Hematopoietic multipotent progenitor cell treated with erythropoietin and hydrocortisone succinate and interleukin-3 and kit ligand, for 8 days (in vitro differentiated cells): ENCODE measurements at regions not wholly inside any gene's neighbourhood (a gene's known extent, or its start where the extent isn't known, plus 50 kb on each side); places are given as distances from the start of the nearest gene placed in this dataset.

ENCODE experiments used
- DNase-seq: peaks from one replicate; pipeline ENCODE4 v3.0.0-alpha.2; 2015

- DNase-seq, result no peak
These were observed 51.7 kb upstream of the RPL38 start for GRCh38 chr17:74151551-74152315.

- DNase-seq, result no peak
These were observed 50.7 kb upstream of the RPL38 start for GRCh38 chr17:74152591-74153455.

GRCh38 chr17:74153456-74153810 is 50.0 kb upstream of the RPL38 start:
- no peak for DNase-seq
